GM21717 (cell line): ENCODE measurements at regions not wholly inside any gene's neighbourhood (a gene's known extent, or its start where the extent isn't known, plus 50 kb on each side); places are given as distances from the start of the nearest gene placed in this dataset.
"Not testable (repeated sequence)": the region's sequence is repeated elsewhere in the genome, so short reads cannot be mapped to it uniquely, and the experiment has no call there.

Experiments used
- ATAC-seq: cut with Tn5 transposase; IDR thresholded peaks from one replicate; pipeline ENCODE4 v1.9.1; 2021; ENCODE audit warnings: mild to moderate bottlenecking, moderate library complexity; ENCODE audit not compliant: unreplicated experiment

- peak; percentile 65 for ATAC-seq
Observed at GRCh38 chr9:1535051-1535450, 480.1 kb upstream of the SMARCA2 start.

DNA sequence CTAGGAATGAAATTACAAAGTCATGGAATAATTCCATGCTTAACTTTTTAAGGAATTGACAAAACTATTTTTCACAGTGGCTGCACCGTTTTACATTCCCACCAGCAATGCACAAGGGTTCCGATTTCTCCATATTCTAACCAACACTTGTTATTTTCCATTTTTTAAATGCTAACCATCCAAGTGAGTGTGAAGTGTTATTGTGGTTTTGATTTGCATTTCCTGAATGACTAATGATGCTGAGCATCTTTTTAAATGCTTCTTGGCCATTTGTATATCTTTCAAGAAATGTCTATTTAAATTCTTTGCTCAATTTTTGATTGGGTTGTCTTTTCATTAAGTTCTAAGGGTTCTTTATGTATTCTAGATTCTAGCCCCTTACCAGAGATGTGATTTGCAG lies 479.5 kb upstream of the SMARCA2 start:
- no peak for ATAC-seq

- ATAC-seq: peak; percentile 79
Observed at GRCh38 chr9:1536522-1537170, 478.5 kb upstream of the SMARCA2 start.

DNA sequence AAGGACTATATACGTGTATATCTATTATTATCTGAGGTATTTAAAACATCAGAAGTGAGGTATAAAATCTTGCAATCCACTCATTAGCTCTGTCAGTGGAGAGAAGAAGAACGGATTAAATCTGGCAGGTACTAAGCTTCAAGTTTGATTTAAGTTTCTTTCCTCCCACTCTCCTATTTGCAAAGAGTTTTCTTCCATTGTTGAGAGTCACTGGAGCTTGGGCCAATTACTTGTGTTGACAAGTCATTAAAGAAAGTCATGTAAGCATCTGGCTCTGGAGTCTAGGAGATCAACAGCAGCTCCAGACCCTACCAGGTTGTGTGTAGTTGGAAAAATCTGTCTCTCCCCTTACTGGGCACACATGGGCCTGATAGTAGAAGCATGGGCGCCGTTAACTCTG lies 476.8 kb upstream of the SMARCA2 start:
- ATAC-seq: no peak

DNA sequence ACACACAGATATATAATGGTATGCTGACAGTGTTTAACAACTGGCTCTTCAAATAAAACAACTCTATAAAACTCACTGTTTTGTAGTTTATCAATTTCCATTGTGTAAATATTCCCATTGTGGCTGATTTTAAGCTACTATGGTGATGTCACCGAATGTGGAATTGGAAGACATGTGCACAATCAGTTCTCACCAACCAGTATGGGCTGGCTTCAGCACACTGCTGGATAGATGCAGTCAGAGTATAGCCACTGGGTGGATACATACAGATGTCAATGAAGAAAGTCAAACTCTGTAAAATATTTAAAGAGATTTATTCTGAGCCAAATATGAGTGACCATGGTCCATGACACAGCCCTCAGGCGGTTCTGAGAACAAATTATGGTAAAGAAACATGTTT lies 475.9 kb upstream of the SMARCA2 start:
- ATAC-seq: no peak

DNA sequence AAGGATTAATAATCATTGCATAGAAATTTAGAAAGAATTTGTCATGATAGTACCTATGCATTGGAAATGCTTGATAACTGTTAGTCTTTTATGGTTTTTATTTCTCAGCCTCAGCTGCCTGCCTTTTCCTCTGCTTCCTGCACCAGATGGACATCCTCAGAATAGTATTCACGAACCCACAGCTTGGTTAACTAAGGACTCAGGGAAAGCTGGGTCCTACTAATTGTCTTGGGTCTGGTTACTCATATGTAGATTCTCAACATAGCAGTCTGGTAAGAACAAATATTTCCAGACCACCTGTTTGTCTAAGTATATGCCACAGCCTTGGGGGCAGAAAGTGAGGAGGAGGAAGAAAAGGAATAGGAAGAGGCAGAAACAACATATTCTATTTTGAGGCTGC lies 464.5 kb upstream of the SMARCA2 start:
- ATAC-seq: no peak

DNA sequence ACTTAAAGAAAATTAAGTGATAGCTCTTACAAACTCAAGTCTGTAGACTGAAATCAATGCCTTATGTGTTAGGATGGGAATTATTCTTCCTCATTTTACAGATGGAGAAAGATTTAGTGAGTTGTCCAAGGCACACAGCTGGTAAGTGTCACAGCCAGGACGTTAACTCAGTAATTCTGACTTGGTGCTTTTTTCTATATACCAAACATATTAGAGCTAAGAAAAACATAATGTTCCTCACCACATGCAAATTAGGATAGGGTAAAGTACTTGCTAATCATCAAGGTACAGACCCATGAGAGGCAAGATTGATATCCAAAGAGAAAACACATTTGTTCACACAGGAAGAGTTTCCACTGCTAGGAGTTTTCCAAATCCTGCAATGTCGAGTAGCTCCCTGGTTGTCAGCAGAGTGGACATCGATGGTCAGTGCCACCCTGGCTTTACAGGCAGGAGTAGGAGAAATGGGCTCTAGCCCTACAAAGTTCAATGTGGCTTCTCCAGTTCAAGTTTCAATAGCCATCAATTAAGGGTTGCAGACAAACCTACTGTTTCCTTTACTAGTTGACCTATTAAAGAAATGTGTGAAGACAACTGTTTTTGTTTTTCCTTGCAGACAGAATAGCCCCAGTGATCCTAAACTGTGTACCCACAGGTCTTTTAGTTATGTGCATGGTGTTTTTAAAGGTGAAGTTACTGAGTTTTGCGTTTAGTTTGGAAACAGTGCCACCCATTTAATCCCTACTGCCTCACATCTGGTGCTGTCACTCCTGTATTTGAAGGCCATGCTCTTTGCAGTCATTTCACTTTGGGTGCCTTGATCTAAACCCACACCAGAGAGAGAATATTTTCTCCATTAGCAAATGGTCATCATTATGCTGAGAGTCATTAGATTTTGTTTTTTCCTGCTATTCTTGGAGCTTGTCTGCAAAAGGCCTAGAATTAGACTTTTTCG lies 460.8 kb upstream of the SMARCA2 start:
- ATAC-seq: no peak

DNA sequence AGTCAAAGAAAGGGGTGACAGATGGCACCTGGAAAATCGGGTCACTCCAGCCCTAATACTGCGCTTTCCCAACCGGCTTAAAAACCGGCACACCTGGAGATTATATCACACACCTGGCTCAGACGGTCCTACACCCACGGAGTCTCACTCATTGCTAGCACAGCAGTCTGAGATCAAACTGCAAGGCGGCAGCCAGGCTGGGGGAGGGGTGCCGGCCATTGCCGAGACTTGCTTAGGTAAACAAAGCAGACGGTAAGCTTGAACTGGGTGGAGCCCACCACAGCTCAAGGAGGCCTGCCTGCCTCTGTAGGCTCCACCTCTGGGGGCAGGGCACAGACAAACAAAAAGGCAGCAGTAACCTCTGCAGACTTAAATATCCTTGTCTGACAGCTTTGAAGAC lies 456.5 kb upstream of the SMARCA2 start:
- ATAC-seq: not testable (repeated sequence)

- no peak for ATAC-seq
Observed at GRCh38 chr9:1575939-1576338, 439.2 kb upstream of the SMARCA2 start.

- ATAC-seq: no peak
Observed at GRCh38 chr9:1580215-1580614, 434.9 kb upstream of the SMARCA2 start.

DNA sequence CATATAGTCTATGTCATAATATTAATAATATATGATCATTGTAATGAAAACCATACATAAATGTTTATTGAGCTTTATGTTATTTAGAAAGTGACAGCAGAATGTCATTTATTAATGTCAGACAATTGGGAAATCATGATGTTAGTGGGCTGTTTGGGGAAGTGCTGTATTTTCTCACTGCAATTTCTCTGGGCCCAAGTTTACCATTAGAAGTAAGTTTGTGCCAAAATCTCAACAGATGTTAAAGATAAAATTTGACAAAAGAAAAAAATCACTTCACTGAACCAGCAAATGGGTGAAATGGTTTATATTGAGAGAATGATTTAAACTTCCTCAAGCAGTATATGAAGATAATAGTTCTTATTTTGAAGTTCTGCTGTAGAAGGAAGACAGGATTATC lies 433.2 kb upstream of the SMARCA2 start:
- ATAC-seq: no peak

- ATAC-seq: no peak
Observed at GRCh38 chr9:1591310-1591709, 423.8 kb upstream of the SMARCA2 start.

DNA sequence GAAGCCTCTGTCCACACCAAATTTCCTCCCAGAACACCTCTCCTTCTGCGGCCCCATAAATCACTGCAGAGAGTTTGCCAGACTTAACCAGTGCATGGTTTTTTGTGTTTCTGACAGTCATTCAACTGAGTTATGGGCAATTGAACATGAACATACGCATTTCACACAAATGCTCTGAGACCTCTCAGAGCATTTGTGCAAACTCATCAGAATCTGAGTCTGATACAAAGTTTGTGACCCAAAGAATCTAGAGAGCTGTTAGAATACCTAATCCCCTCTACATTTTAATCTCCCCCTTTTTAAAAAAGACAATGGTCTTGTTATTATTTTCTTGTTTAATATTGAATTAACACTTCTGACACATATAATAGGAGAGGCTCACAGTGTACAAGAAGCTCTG lies 416.9 kb upstream of the SMARCA2 start:
- ATAC-seq: no peak

- ATAC-seq: no peak
Observed at GRCh38 chr9:1599961-1600360, 415.2 kb upstream of the SMARCA2 start.

- ATAC-seq: peak; percentile 56
Observed at GRCh38 chr9:1604942-1605560, 410.1 kb upstream of the SMARCA2 start.

DNA sequence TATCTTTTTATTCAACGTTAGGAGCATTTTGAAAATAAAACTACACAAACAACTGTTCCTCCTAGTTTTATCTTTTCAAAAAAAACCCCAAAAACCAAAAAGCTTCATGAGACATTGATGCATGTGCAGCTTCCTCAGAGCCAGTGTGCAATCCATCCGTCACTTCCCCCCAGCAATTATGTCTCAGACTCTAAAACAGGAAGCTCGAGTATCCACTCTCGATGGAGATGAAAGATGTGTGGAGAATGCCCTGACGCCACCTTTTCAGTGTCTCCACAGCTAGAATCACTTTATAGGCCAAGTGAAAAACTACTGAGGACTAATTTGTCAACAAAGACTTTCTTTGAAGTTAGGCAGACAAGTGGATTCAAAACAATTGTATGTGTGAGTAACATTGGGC lies 408.9 kb upstream of the SMARCA2 start:
- ATAC-seq: no peak

- ATAC-seq: no peak
Observed at GRCh38 chr9:1612886-1613285, 402.3 kb upstream of the SMARCA2 start.

- no peak for ATAC-seq
Observed at GRCh38 chr9:1617419-1617818, 397.7 kb upstream of the SMARCA2 start.

DNA sequence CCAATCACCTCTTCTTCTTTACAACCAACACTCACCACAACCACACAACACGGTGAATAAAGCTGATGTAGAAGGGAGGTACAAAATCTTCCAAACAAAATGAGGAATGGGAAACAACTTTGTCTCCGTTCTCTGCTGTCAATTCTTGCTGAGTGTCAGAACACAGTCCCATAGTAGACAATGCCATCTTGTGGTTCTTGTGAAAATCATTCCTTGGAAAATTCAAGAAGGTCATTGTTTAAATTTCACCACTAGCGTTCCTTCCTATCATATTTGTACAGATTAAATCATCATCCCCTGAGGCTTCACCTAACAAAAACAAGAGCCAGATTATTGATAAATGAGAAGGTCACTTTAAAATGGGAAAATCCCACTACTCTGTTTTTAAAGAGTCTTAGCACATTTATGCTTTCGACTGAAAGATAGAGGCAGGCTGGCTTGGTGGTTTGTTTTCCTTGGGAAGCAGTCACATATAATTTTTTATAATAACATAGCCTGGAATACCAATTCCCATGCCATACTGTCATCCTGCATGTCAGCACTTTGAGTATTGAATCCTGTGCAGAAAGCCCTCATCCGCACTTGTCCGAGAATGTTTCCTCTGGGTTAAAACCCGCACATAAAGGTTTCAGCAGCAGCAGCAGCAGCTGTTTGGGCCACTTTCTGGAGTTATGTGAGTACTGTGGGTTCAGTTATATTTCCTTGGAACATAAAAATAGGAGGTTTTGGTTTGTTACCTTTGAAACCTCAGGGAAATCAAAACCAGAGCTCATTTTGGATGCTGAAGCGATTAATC lies 395.0 kb upstream of the SMARCA2 start:
- no peak for ATAC-seq

DNA sequence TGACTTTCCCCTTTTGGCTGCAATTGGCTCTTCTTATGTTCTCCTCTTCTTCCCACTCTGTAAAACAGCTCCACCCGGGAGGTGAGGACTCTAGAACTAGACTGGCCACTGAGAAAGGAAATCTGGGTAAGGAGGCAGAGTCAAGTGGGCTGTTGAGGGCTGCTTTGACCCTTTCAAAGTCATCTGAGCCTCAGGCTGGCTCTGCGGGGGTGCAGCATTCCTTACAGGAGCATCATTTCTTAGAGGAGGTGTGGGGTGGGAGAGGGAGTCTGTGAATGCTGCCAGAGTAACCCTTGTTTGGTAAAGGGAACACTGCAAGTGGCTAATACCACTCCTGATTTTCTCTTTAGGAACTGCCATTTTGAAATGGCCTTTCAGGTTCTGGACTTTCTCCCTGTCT lies 377.7 kb upstream of the SMARCA2 start:
- ATAC-seq: no peak

- ATAC-seq: no peak
Observed at GRCh38 chr9:1639166-1639565, 376.0 kb upstream of the SMARCA2 start.
